CD4-positive, CD25-positive, alpha-beta regulatory T cell (primary cell): ENCODE measurements at regions not wholly inside any gene's neighbourhood (a gene's known extent, or its start where the extent isn't known, plus 50 kb on each side); places are given as distances from the start of the nearest gene placed in this dataset.
A peak's percentile ranks its signal among the peaks of the same experiment; 100 is the strongest.

ENCODE experiments used
- ATAC-seq, 2 donors: fragments of 150-1000 bp; cut with Tn5 transposase; one replicate each; pipeline ENCODE4 v1.10.0; 2021; ENCODE audit warnings: low read depth in 2 of 2, moderate number of reproducible peaks in 2 of 2, moderate library complexity in 1 of 2
- DNase-seq, 3 donors: peaks; one replicate each; pipeline versions ENCODE4 v3.0.0 to v3.0.0-alpha.2; 2012 to 2022; ENCODE audit warnings: mixed read lengths in 1 of 3
- H3K27ac ChIP-seq: one replicate; pipeline ENCODE4 v1.7.0; 2013; ENCODE audit warnings: mild to moderate bottlenecking, low read length; ENCODE audit not compliant: insufficient read depth, poor library complexity, severe bottlenecking
- H3K27me3 ChIP-seq: one replicate; pipeline ENCODE4 v1.7.0; 2013; ENCODE audit warnings: low read length; ENCODE audit not compliant: control insufficient read depth, insufficient read depth
- H3K36me3 ChIP-seq: one replicate; pipeline ENCODE4 v1.7.0; 2013; ENCODE audit warnings: mild to moderate bottlenecking, low read length, moderate library complexity; ENCODE audit not compliant: control insufficient read depth, insufficient read depth
- H3K4me1 ChIP-seq: 2 replicates; pipeline ENCODE4 v1.7.0; 2013; ENCODE audit warnings: mild to moderate bottlenecking, low read length; ENCODE audit not compliant: insufficient read depth, control insufficient read depth, poor library complexity, severe bottlenecking
- H3K4me3 ChIP-seq: one replicate; pipeline ENCODE4 v1.7.0; 2013; ENCODE audit warnings: low read depth, mild to moderate bottlenecking, low read length, moderate library complexity
- H3K9me3 ChIP-seq, 2 experiments: 1 replicate in 1 of 2; 2 replicates in 1 of 2; pipeline ENCODE4 v1.7.0; 2013; ENCODE audit warnings: low read length in 2 of 2, mild to moderate bottlenecking in 1 of 2, moderate library complexity in 1 of 2; ENCODE audit not compliant: control insufficient read depth in 2 of 2
- H3K27ac Mint-ChIP-seq, 3 donors: one replicate each; pipeline ENCODE4 v1.8.0; 2020 to 2022; ENCODE audit warnings: mild to moderate bottlenecking in 3 of 3, mixed read lengths in 3 of 3, moderate library complexity in 2 of 3
- H3K27me3 Mint-ChIP-seq: one replicate; pipeline ENCODE4 v1.8.0; 2022; ENCODE audit warnings: mild to moderate bottlenecking, mixed read lengths
- H3K36me3 Mint-ChIP-seq: one replicate; pipeline ENCODE4 v1.8.0; 2020; ENCODE audit warnings: mixed read lengths
- H3K4me1 Mint-ChIP-seq, 4 donors: one replicate each; pipeline ENCODE4 v1.8.0; 2020 to 2022; ENCODE audit warnings: mixed read lengths in 4 of 4, mild to moderate bottlenecking in 1 of 4
- H3K4me3 Mint-ChIP-seq, 4 donors: one replicate each; pipeline ENCODE4 v1.8.0; 2020 to 2022; ENCODE audit warnings: mild to moderate bottlenecking in 4 of 4, mixed read lengths in 4 of 4, moderate library complexity in 3 of 4
- H3K9me3 Mint-ChIP-seq, 7 donors: one replicate each; pipeline ENCODE4 v1.8.0; 2020 to 2022; ENCODE audit warnings: mixed read lengths in 7 of 7, mild to moderate bottlenecking in 3 of 7, moderate library complexity in 2 of 7

GRCh38 chr10:108496106-108496505 lies 1331.6 kb upstream of the SORCS1 start:
- H3K9me3 Mint-ChIP-seq, result peaks cover 0 to 29% (median 9%) of the 10 kb centered on the region in 7 donors
- no peaks in the 10 kb centered on the region for H3K36me3 Mint-ChIP-seq
- Histone ChIP-seq H3K27ac (no peak overlapping the region), H3K4me1 (no peaks in the 10 kb centered on the region), H3K9me3 (no peaks in the 10 kb centered on the region), H3K36me3 (no peaks in the 10 kb centered on the region), H3K27me3 (no peaks in the 10 kb centered on the region), H3K4me3 (no peak overlapping the region)
- DNase-seq (no peak), ATAC-seq (no peak)
- H3K4me3 Mint-ChIP-seq, result peak overlapping the region in 1 of 4 donors; percentile 51
- H3K27me3 Mint-ChIP-seq, result no peaks in the 10 kb centered on the region
- no peak overlapping the region for H3K27ac Mint-ChIP-seq
- H3K4me1 Mint-ChIP-seq, result no peaks in the 10 kb centered on the region

GRCh38 chr10:108490944-108491343 lies 1326.4 kb upstream of the SORCS1 start:
- ATAC-seq (no peak), DNase-seq (no peak)
- peaks cover 0 to 18% (median 4%) of the 10 kb centered on the region in 7 donors for H3K9me3 Mint-ChIP-seq
- no peaks in the 10 kb centered on the region for H3K36me3 Mint-ChIP-seq
- Histone ChIP-seq H3K9me3 (no peaks in the 10 kb centered on the region), H3K4me3 (no peak overlapping the region), H3K4me1 (no peaks in the 10 kb centered on the region), H3K27ac (no peak overlapping the region), H3K36me3 (no peaks in the 10 kb centered on the region), H3K27me3 (no peaks in the 10 kb centered on the region)
- H3K27ac Mint-ChIP-seq, result no peak overlapping the region
- no peak overlapping the region for H3K4me3 Mint-ChIP-seq
- no peaks in the 10 kb centered on the region for H3K4me1 Mint-ChIP-seq
- H3K27me3 Mint-ChIP-seq, result no peaks in the 10 kb centered on the region

- no peaks in the 10 kb centered on the region for H3K27me3 ChIP-seq
- no peak overlapping the region for H3K4me3 Mint-ChIP-seq
- no peak overlapping the region for H3K4me3 ChIP-seq
- no peaks in the 10 kb centered on the region for H3K27me3 Mint-ChIP-seq
- H3K4me1 ChIP-seq, result no peaks in the 10 kb centered on the region
- H3K36me3 Mint-ChIP-seq, result no peaks in the 10 kb centered on the region
- H3K9me3 Mint-ChIP-seq, result peaks cover 2 to 12% (median 3%) of the 10 kb centered on the region in 7 donors
- no peak overlapping the region for H3K27ac Mint-ChIP-seq
- peaks cover 0 to 2% of the 10 kb centered on the region in 2 experiments for H3K9me3 ChIP-seq
- DNase-seq (no peak), ATAC-seq (no peak)
- H3K27ac ChIP-seq, result no peak overlapping the region
- no peaks in the 10 kb centered on the region for H3K4me1 Mint-ChIP-seq
- H3K36me3 ChIP-seq, result no peaks in the 10 kb centered on the region
Measured at GRCh38 chr10:108471420-108471819, 1306.9 kb upstream of the SORCS1 start.

GRCh38 chr10:108469940-108470339 lies 1305.4 kb upstream of the SORCS1 start:
- Mint-ChIP-seq H3K4me3 (no peak overlapping the region), H3K36me3 (no peaks in the 10 kb centered on the region), H3K27ac (no peak overlapping the region), H3K9me3 (peaks cover 0 to 12% (median 2%) of the 10 kb centered on the region in 7 donors), H3K27me3 (no peaks in the 10 kb centered on the region), H3K4me1 (no peaks in the 10 kb centered on the region)
- Histone ChIP-seq H3K9me3 (peaks cover 0 to 2% of the 10 kb centered on the region in 2 experiments), H3K4me3 (no peak overlapping the region), H3K4me1 (no peaks in the 10 kb centered on the region), H3K27ac (no peak overlapping the region), H3K36me3 (no peaks in the 10 kb centered on the region), H3K27me3 (no peaks in the 10 kb centered on the region)
- ATAC-seq, result peak in 1 of 2 donors; percentile 24
- no peak for DNase-seq

GRCh38 chr10:108465871-108466641 lies 1301.5 kb upstream of the SORCS1 start:
- Mint-ChIP-seq H3K4me1 (no peaks in the 10 kb centered on the region), H3K27me3 (no peaks in the 10 kb centered on the region), H3K27ac (no peak overlapping the region), H3K36me3 (no peaks in the 10 kb centered on the region), H3K9me3 (peaks cover 0 to 8% (median 2%) of the 10 kb centered on the region in 7 donors), H3K4me3 (no peak overlapping the region)
- no peaks in the 10 kb centered on the region for H3K4me1 ChIP-seq
- DNase-seq (no peak), ATAC-seq (no peak)
- no peaks in the 10 kb centered on the region for H3K9me3 ChIP-seq
- H3K4me3 ChIP-seq, result no peak overlapping the region
- H3K27me3 ChIP-seq, result no peaks in the 10 kb centered on the region
- no peaks in the 10 kb centered on the region for H3K36me3 ChIP-seq
- no peak overlapping the region for H3K27ac ChIP-seq

GRCh38 chr10:108462005-108462404 lies 1297.5 kb upstream of the SORCS1 start:
- no peaks in the 10 kb centered on the region for H3K27me3 Mint-ChIP-seq

GRCh38 chr10:108454793-108455192 lies 1290.3 kb upstream of the SORCS1 start:
- H3K4me3 ChIP-seq, result no peak overlapping the region
- H3K9me3 ChIP-seq, result no peaks in the 10 kb centered on the region
- H3K36me3 Mint-ChIP-seq, result no peaks in the 10 kb centered on the region
- no peak for ATAC-seq
- H3K27ac ChIP-seq, result no peak overlapping the region
- peaks cover 3 to 20% (median 8%) of the 10 kb centered on the region in 7 donors for H3K9me3 Mint-ChIP-seq
- no peaks in the 10 kb centered on the region for H3K4me1 ChIP-seq
- no peaks in the 10 kb centered on the region for H3K27me3 Mint-ChIP-seq
- no peak for DNase-seq
- no peaks in the 10 kb centered on the region for H3K27me3 ChIP-seq
- H3K4me3 Mint-ChIP-seq, result no peak overlapping the region
- H3K36me3 ChIP-seq, result no peaks in the 10 kb centered on the region
- H3K27ac Mint-ChIP-seq, result no peak overlapping the region
- H3K4me1 Mint-ChIP-seq, result no peaks in the 10 kb centered on the region

More at GRCh38 chr10:108462005-108462404, 1297.5 kb upstream of the SORCS1 start:
- Histone ChIP-seq H3K9me3 (no peaks in the 10 kb centered on the region), H3K36me3 (no peaks in the 10 kb centered on the region), H3K4me3 (no peak overlapping the region), H3K27me3 (no peaks in the 10 kb centered on the region), H3K27ac (no peak overlapping the region), H3K4me1 (no peaks in the 10 kb centered on the region)
- Mint-ChIP-seq H3K9me3 (peaks cover under 1 to 6% (median 4%) of the 10 kb centered on the region in 7 donors), H3K36me3 (no peaks in the 10 kb centered on the region), H3K27ac (no peak overlapping the region), H3K4me3 (no peak overlapping the region), H3K4me1 (no peaks in the 10 kb centered on the region)
- no peak for DNase-seq
- no peak for ATAC-seq

GRCh38 chr10:108454224-108454623 lies 1289.7 kb upstream of the SORCS1 start:
- Histone ChIP-seq H3K27me3 (no peaks in the 10 kb centered on the region), H3K9me3 (no peaks in the 10 kb centered on the region), H3K4me3 (no peak overlapping the region), H3K36me3 (no peaks in the 10 kb centered on the region), H3K27ac (no peak overlapping the region), H3K4me1 (no peaks in the 10 kb centered on the region)
- H3K4me1 Mint-ChIP-seq, result no peaks in the 10 kb centered on the region
- H3K36me3 Mint-ChIP-seq, result no peaks in the 10 kb centered on the region
- DNase-seq (no peak), ATAC-seq (no peak)
- peaks cover 3 to 24% (median 8%) of the 10 kb centered on the region in 7 donors for H3K9me3 Mint-ChIP-seq
- H3K4me3 Mint-ChIP-seq, result no peak overlapping the region
- H3K27me3 Mint-ChIP-seq, result no peaks in the 10 kb centered on the region
- H3K27ac Mint-ChIP-seq, result no peak overlapping the region
